Erythroblast (primary cell): ENCODE measurements at regions not wholly inside any gene's neighbourhood (a gene's known extent, or its start where the extent isn't known, plus 50 kb on each side); places are given as distances from the start of the nearest gene placed in this dataset.

Source experiments
- GATA1 ChIP-seq: IDR thresholded peaks from 2 replicates; pipeline ENCODE4 v1.6.1; 2011; ENCODE audit warnings: low read depth, mild to moderate bottlenecking, control low read depth, low read length, moderate library complexity
- POLR2A ChIP-seq: IDR thresholded peaks from 2 replicates; pipeline ENCODE4 v1.6.1; 2011; ENCODE audit warnings: mild to moderate bottlenecking, low read length

DNA sequence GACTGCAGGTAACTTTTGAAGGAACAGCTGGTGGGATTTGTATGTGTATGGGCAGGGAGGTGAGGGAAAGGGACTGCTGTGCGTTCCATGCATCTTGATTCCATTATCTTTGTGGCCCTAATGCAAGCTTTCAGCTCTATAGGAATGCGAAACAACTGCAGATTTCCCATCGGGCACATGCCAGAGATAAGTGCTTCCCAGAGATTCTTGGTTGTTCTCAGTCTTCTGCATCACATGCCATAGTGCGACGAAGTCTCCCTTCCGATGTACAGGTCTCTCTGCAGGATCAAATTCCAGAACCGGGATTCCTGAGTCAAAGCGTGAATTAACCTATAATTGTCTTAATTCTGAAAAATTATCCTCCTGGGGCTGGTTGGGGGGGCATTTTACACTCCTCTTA, 72.6 kb upstream of the NSMCE3 start:
- no peak for TF ChIP-seq GATA1
- TF ChIP-seq POLR2A = no peak
